GM18519 (cell line): ENCODE measurements at regions not wholly inside any gene's neighbourhood (a gene's known extent, or its start where the extent isn't known, plus 50 kb on each side); places are given as distances from the start of the nearest gene placed in this dataset.
"Not testable (repeated sequence)": the region's sequence is repeated elsewhere in the genome, so short reads cannot be mapped to it uniquely, and the experiment has no call there.

Source experiments
- ATAC-seq: cut with Tn5 transposase; IDR thresholded peaks from one replicate; pipeline ENCODE4 v1.9.1; 2021; ENCODE audit warnings: mild to moderate bottlenecking, moderate library complexity; ENCODE audit not compliant: unreplicated experiment, low FRiP score

- no peak for ATAC-seq
Measured at GRCh38 chr7:149683898-149684297, 89.5 kb downstream of the ZNF467 start.

GRCh38 chr7:149683181-149683580, 90.2 kb downstream of the ZNF467 start:
- ATAC-seq, result no peak

GRCh38 chr7:149682038-149682437, 91.3 kb downstream of the ZNF467 start:
- no peak for ATAC-seq

- no peak for ATAC-seq
Measured at GRCh38 chr7:149681274-149681673, 92.1 kb downstream of the ZNF467 start.

GRCh38 chr7:149680331-149681025, 92.9 kb downstream of the ZNF467 start:
- no peak for ATAC-seq

- not testable (repeated sequence) for ATAC-seq
Measured at GRCh38 chr7:149674728-149675385, 98.5 kb downstream of the ZNF467 start.

GRCh38 chr7:149673006-149673405, 100.4 kb downstream of the ZNF467 start:
- no peak for ATAC-seq

- no peak for ATAC-seq
Measured at GRCh38 chr7:149670288-149670687, 103.1 kb downstream of the ZNF467 start.

GRCh38 chr7:149669121-149669818, 104.1 kb downstream of the ZNF467 start:
- no peak for ATAC-seq

GRCh38 chr7:149666360-149666945, 106.9 kb downstream of the ZNF467 start:
- no peak for ATAC-seq

GRCh38 chr7:149665618-149666017, 107.8 kb downstream of the ZNF467 start:
- ATAC-seq, result not testable (repeated sequence)

GRCh38 chr7:149664666-149665065, 108.7 kb downstream of the ZNF467 start:
- ATAC-seq, result no peak

GRCh38 chr7:149664176-149664575, 109.2 kb downstream of the ZNF467 start:
- no peak for ATAC-seq

- ATAC-seq, result peak; percentile 51
Measured at GRCh38 chr7:149662591-149663095, 110.7 kb downstream of the ZNF467 start.

GRCh38 chr7:149655784-149656183, 117.6 kb downstream of the ZNF467 start:
- ATAC-seq, result no peak

- no peak for ATAC-seq
Measured at GRCh38 chr7:149654588-149654987, 118.8 kb downstream of the ZNF467 start.

GRCh38 chr7:149650190-149650589, 123.2 kb downstream of the ZNF467 start:
- ATAC-seq, result not testable (repeated sequence)

- ATAC-seq, result no peak
Measured at GRCh38 chr7:149644754-149645153, 128.6 kb downstream of the ZNF467 start.

- ATAC-seq, result no peak
Measured at GRCh38 chr7:149642589-149642988, 130.8 kb downstream of the ZNF467 start.

GRCh38 chr7:149638566-149639320, 134.6 kb downstream of the ZNF467 start:
- ATAC-seq, result no peak
